CD1c-positive myeloid dendritic cell (primary cell): ENCODE measurements at regions not wholly inside any gene's neighbourhood (a gene's known extent, or its start where the extent isn't known, plus 50 kb on each side); places are given as distances from the start of the nearest gene placed in this dataset.
"Not testable (repeated sequence)": the region's sequence is repeated elsewhere in the genome, so short reads cannot be mapped to it uniquely, and the experiment has no call there.

Experiments used
- DNase-seq: peaks from one replicate; pipeline ENCODE4 v3.0.0-alpha.2; 2016; ENCODE audit errors: extremely low spot score

DNA sequence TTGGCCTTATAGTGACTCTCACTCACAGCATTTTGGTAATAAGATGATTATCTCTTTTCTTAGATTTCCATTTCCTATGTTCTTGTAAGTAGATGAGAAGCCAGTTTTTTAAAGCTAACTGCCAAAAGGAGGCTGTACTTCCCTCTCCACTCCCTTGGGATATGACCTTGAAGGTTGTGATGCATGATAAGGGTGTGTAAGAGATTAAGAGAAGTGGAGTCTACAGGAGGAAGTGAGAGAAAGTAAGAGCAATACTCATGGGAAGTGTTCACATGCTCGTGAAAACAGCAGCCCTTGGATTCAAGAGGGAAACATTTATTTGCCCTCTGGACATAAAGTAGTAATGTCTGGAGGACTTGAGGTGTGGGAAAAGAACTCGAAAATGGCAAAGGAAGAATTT is 171.5 kb downstream of the EVA1A start:
- no peak for DNase-seq

DNA sequence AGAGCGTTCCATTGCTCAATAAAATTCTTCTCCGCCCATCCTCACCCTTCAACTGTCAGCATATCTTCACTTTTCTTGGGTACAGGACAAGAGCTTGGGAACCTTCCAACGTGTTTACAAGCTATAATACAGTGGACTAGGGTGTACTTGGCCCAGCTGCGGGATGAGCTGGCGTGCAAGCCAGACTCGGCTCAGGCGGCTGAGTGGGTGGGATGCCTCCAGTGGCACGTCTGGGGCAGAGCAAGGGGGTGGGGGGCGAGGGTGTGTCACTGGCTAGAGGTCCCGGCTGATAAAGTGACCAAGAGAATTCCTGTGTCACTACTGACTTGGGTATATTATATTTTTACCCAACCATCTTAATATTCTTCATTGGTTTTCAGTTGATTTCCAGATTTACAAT is 179.7 kb downstream of the EVA1A start:
- no peak for DNase-seq

DNA sequence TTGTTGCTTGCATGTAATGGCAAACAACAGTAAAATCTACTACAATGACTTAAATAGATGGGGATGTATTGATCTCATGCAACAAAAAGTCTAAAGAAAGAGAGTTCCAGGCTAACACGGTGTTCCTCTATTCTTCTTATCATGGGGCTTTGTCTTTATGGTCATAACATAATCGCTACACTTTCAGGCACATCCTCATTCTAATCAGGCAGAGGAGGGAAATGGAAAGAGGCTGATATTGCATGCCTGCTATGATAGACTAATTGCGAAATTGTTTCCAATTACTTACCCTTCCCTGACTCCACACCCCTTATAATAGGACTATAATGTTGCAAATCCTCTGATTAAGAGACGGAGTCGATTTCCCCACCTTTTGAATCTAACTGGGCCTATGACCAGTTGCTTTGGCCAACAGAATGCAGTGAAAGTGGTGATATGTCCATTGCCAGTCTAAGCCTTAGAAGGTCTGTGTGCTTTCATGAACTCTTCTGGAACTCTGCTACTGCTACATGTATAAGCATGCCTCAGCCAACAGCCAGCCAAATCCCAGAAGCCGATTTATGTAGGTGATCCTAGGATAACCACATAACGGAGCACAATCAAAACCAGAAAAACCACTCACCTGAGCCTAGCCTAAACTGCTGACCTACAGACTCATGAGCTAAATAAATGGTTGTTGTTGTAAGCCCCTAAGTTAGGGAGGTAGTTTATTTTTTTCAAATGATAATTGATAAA is 180.3 kb upstream of the TACR1 start:
- no peak for DNase-seq

DNA sequence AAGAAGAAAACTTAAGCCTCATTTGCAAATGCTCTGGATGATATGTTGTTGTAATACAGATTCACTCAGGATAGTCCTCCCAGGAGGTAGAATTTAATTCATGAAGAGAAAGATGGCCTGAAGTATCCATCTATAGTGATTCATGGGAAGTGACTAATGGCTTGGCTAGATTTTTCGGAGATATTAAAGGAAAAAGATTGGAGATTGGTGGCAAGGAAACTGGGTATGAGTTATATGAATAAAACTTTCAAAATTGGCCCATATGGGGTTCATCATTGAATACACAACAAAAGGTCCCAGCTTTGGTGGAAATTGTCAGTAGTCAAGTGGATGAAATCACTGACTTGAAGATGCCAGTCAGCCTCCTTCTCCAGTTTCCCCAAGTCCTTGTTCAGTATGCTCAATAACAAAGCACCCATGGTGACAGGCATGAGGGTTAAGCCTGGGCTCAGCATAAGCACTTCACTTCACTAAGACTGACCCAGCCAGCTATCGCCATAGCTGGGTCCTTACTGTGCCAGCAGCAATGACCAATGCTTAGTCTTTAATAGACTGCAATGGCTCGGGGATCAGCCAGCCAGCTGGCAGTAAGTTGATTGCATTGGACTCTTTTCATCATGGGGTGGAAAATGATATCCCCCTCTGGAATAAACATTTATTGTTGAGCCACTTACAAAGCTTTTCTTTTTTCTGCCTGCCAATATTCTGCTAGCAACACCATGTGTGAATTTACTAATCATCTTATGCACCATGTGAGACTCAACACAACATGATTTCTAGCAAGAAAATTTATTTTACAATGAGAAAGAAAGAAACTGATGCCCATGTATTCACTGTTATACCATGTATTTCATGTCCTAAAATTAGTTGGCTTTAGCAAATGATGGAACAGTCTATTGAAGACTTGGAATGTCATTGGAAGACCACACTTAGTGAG is 176.6 kb upstream of the TACR1 start:
- no peak for DNase-seq

DNA sequence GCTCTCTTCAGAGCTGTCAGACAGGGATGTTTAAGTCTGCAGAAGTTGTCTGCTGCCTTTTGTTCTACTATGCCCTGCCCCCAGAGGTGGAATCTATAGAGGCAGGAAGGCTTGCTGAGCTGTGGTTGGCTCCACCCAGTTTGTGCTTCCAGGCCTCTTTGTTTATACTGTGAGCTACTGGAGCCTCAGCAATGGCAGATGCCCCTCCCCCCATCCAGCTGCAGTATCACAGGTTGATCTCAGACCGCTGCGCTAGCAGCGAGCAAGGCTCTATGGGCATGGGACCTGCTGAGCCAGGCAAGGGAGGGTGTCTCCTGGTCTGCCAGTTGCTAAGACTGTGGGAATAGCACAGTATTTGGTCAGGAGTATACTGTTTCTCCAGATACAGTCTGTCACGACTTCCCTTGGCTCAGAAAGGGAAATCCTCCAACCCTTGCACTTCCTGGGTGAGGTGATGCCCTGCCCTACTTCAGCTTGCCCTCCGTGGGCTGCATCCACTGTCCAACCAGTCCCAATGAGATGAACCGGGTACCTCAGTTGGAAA is 175.2 kb upstream of the TACR1 start:
- not testable (repeated sequence) for DNase-seq

DNA sequence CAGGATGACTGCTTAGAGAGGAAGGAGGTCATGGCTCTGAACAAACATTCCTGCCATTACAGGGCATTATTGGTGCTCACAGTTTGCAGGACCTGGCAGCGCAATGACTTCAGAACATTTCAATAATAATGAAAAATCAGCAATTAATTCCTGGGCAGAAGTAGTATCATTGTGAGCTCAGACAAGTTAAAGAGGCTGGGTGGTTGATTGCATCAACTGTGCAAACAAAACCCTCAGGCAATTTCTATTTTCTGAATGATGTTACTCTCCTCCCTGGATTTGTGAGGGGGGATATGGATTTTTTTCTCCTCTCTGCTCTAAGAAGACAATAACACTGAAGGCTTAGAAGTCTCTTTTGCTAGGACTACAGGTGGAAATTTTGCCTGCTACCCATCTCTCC is 168.1 kb upstream of the TACR1 start:
- no peak for DNase-seq

DNA sequence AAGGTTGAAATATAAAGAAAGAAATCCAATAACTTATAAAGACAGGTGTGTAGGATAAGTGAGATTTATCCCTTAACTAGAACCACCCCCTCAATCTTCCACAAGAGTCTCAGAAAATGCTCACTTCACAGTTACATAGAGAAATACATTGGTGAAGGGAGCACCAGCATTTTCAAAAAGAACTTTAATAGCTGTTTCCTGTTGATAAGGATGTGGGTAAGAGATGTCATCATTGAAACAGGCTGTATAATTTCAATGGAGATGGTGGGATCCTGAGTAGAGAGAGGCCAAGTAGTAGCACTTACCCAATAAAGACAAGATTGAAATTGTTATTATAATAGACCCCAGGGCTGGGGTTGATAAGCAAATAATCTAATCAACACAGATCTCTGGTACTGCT is 162.2 kb upstream of the TACR1 start:
- no peak for DNase-seq

DNA sequence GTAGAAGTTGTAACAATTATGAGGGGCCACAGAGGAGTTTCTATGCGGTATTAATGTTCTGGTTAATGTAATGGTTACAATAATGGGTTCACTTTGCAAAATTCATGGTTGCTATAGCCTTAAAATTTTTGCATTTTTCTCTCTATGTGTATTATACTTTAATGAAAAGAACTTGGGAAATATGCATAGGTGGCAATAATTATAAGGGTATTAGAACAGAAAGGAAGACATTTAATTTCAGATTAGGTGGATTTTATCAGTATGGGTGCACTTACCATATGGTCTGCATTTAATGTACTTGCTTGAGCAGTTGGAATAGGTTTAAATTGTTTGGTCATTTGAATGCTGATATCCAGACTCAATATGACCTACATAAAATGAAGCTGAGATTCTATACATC is 161.6 kb upstream of the TACR1 start:
- DNase-seq, result no peak

DNA sequence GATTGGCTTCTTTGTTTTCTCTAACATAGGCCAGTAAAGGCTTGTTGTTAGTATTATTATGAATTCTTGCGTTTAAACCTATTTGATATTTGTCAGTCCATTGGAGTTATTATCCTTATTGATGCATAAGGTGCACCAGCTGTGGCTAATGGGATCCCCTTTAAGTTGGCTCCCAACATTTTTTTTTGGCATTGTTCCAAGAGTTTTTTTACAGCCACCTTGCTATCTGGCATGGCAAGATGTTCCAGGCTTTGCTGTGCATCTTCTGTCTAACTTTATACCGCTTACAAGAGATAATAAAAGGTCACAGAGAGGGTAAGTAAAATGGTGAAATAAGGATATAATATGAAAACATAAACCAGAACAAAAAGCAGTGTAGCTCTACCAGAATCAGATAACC is 157.5 kb upstream of the TACR1 start:
- DNase-seq, result no peak

DNA sequence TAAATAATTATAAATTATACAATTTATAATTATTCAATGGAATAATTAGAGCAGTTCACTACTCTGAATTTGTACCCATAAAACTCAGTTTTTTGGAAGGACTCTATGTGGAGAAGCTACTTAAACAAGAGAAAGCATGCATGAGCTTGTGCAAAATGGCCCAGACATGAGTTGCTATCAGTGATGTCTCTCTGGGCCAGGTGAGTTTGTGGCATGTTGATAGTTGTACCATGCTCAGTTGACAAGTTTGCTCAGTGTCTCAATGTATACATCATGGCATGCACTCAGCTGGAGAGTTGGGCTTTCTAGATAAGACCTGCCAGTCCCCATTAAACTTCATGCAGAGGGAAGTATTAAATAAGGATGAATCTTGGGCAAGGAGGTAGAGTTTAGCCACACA is 153.8 kb upstream of the TACR1 start:
- no peak for DNase-seq

DNA sequence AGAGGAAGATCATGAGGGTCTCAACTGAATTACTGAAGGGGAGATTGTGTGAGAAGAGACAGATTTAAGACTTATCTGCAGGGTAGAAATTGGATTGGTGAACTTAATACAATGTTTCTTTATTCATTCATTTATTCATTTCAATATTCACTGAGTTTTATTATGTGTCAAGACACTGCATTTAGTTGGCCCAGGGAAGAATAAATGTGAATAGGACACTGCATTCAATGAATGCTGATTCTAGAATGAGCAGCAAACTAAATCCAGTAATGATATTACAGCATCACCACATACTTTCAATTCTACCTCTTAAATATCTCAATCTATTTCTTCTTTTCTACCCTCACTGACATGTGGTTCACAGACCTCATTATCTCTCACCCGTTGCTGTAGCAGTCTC is 149.0 kb upstream of the TACR1 start:
- no peak for DNase-seq

DNA sequence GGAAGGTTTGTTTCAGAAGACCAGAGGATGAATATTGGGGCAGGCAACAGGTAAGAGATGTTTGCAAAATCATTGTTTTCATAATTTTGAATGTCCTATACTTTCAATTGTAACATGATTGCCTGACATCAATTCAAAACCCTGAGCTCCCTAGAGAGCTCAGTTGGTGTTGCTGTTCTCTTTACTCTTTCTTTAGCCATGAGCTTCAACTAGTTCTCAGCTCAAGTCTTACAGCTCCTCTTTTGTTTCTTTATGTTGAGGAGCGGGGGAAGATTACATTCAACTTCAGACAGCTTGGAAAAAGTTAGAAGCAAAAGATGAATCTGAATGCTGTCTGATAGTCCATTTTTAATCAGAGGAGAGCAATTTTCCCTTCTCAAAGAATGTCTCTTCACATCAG is 144.8 kb upstream of the TACR1 start:
- no peak for DNase-seq

DNA sequence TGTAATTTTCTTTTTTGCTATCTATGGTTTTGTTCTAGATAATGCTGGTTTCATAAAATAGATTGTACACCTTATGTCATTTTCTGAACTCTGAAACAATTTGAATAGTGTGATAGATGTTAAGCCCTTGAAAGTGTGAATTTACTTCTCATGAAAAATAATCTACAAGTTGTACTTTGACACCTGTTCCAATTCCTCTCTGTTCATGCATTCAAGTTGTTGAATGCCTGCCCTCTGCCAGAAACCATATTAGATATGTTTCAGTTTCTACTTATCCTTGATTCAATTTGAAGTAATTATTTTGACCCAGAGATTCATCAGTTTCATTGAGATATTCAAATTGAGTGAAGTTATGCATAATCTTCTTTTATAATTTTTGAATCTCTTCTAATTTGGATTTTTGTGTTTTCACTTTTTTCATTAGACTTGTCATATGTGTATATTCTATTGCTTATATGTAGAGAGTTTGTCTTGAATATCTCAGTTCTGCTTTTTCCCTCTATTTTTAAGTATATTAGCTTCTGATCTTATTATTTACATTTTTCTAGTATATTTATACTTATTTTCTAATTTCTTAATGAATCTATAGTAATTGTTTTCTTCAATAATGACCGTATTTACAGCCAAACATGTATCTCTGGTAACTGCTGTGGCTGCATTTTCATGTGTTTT is 143.3 kb upstream of the TACR1 start:
- DNase-seq, result no peak

DNA sequence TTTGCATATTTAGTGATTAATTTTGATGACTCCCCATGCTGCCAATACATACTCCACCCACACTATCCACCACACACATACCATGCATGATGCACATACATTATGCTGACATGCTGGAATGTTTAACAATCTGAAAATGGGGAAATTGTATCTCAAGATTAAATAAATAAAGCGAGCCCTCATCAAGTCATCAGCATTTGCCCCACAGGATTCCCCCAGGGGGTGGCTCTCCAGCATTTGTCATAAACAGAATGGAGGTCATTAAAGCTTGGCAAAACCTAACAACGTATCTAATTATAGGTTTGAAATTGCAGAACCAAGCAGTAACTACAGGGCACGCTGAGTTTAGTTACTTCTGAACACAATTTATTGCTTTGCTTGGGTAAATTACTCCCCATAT is 141.2 kb upstream of the TACR1 start:
- DNase-seq, result no peak

DNA sequence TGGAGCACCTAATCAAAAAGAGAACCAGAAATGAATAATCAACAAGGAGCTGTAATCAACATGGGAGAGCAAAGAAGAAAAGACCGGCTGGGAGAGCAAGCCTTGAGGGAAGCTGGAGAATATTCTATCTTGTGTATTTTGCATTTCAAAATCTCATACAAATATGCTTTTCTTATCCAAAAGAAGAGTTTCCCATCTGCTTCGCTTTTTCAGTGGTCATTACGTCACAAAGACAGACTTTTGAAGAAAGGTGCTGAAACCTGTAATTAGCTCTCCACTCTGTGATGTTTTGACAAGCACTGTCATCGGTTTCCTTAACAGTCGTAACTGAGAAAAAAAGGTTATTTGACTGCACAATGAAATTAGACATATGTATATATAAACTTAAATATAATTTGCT is 139.1 kb upstream of the TACR1 start:
- DNase-seq, result no peak

DNA sequence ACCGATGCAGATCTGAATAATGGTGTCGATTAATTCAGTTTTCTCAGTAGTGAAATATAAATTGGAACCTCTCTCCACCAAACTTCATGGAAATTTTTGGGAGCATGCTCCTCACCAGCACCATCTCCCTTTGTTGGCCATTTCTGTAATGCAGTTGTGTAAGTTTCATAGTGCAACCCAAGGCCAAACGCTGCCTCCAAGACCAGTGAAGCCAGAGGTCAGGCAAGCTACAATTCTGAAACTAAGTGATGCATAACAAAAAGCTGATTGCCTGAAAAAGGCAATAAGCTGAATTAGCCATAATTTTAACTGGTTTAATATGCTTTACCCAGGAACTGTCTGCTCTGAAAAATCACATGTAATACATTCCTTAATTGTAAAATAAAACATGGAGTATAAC is 138.3 kb upstream of the TACR1 start:
- no peak for DNase-seq

DNA sequence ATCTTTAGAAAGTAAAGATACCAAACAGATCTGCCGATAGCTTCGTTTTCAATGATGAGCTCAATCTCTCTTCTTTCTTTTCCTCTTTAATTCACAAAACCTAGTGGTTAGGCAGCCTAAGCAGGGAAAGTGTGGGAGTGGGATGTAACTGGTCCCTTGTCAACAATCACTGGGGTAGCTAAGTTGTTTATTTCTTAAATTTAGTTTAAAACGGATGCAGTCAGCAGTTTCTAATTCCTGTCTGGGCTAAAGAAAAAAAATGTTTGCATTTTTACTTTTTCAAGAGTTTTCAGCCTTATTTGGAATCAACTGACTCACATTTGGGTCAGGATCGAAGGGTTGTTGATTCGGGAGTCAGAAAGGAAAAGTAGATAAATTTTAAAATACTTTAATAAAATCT is 137.7 kb upstream of the TACR1 start:
- DNase-seq, result no peak

DNA sequence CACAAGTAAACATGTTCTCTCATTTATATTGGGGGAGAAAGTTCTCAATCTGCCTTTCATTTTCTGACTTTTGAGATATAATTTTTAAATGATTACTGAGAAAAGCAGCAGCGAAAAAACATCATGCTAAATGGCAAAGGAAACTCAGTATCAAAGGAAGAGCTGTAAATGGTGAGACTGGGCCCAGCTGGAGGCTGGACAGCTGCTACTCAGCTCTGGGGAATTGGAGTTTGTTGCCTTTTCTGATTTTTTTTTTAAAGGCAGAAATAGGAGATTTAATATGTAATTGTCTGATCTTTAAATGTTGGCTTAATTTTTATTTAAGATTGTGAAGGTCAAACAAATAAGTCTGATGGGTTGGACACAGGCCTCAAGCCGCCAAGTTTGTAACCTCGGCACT is 137.1 kb upstream of the TACR1 start:
- DNase-seq, result no peak

DNA sequence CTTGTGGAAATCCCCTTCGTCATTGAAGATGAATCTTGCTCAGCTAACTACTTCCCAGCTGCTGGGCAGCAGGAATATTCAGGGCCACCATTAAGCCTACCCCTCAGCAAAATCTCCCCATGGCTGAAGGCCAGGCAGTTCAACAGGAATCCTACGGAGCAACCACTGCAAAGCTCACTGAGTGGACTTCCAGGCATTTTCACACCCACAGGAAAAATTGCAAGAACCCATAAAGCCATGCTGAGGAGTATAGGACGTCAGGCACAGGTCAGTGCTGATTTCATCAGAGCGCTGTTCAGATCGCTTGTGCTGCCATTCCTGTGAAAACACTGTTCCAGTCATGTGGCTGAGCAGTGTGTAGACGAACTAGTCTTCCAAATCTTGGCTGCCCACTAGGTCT is 134.8 kb upstream of the TACR1 start:
- DNase-seq, result no peak

DNA sequence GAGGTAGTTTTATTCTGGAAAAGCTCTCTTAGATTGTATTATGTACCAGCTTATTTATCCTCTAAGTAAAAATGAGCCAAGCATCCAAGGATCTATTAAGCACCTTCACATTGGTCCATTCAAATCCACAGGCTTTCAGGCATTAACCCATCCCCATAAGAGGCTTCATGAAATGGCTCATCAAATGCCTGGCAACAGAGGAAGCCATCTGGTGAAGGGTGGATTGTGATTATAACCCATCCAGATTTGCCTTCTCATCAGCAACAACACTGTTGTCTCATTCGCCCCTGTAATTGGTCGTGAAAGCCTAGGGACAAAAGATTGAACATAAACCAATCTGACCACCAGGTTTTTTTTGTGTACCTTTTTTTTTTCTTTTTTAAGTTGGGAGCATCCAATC is 134.3 kb upstream of the TACR1 start:
- no peak for DNase-seq

DNA sequence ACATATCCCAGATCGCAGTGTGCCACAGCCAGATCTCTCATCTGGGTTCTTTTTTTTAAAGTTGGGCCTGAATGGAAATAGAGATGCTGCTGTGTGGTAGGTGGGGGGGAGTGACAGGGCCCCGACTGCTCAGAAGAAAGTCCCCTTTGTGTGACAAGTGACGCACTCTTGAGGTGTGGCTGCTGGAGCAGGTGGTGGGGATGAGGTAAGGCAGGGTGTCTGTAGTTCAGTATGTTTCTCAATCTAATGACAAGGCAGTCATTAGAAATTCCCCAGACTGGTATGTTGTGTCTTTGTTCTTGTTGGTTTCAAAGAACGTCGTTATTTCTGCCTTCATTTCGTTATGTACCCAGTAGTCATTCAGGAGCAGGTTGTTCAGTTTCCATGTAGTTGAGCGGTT is 128.8 kb upstream of the TACR1 start:
- no peak for DNase-seq

DNA sequence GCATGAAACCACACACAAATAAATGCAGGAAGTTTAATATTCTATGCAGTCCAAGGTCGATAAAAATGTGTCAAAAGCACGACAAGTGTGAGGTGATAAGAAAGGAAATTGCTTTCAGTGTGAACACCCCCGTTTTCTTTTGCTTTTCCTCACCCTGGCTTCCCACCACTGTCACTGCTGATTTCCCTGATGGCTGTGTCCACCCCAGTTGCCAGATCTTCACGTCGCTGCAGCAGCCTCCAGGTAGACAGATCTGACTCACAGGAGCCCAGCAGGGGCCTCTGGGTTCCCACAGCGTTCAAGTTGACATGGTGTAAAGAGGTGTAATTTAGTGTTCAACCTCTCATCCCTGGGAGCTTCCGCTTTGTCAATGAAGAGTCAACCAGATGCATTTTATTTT is 128.0 kb upstream of the TACR1 start:
- no peak for DNase-seq

DNA sequence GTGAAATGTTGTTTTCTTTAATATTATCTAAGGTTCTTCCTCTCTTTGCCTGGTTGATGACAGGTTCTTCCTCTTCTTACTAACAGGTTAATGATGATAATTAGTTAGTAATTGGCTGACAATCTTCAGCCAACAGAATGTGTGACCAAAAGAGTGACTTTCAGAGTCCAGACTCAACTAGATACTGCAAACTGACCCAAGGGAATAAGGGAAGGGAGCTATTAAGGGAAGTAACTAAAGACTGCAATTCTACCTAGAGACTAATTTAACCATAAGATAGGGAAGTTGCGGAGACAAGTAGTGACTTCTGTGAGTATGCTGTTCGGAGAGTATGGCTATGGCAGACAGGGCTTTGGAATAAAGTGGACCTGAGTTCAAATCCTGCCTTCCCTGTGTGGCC is 127.3 kb upstream of the TACR1 start:
- no peak for DNase-seq
